ENCODE measurements at regions not wholly inside any gene's neighbourhood (a gene's known extent, or its start where the extent isn't known, plus 50 kb on each side); places are given as distances from the start of the nearest gene placed in this dataset.

DNA sequence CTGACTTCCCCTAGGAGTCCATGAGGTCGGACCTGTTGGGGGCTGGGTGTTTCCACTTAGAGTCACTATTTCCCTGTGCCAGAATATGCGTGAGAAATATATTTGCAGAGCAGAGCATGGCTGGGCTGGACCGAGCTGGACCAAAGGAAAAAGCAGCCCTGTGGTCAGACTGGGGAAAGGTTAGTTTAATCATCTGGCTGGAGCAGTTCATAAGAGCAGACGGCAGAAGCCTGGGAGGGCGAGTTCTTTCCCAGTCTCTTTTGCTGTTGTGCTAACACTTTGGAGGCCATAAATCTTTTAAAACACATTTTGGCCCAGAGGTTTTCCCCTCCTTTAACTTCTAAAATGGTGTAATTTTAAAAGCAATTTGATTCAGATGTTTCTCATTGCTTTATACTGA lies 66.5 kb downstream of the GLI2 start:
- TF ChIP-seq, protein P1, sequence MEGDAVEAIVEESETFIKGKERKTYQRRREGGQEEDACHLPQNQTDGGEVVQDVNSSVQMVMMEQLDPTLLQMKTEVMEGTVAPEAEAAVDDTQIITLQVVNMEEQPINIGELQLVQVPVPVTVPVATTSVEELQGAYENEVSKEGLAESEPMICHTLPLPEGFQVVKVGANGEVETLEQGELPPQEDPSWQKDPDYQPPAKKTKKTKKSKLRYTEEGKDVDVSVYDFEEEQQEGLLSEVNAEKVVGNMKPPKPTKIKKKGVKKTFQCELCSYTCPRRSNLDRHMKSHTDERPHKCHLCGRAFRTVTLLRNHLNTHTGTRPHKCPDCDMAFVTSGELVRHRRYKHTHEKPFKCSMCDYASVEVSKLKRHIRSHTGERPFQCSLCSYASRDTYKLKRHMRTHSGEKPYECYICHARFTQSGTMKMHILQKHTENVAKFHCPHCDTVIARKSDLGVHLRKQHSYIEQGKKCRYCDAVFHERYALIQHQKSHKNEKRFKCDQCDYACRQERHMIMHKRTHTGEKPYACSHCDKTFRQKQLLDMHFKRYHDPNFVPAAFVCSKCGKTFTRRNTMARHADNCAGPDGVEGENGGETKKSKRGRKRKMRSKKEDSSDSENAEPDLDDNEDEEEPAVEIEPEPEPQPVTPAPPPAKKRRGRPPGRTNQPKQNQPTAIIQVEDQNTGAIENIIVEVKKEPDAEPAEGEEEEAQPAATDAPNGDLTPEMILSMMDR (IDR thresholded peaks at IDR 0.05): no peak
- TF ChIP-seq POLR2A (IDR thresholded peaks at IDR 0.05): no peak
- no peak for TF ChIP-seq POLR2AphosphoS5 (IDR thresholded peaks at IDR 0.05)
- TF ChIP-seq EP300 (IDR thresholded peaks at IDR 0.05): no peak

Data from upper lobe of left lung (tissue), 4 donors.